GM12878 (cell line): ENCODE measurements at regions not wholly inside any gene's neighbourhood (a gene's known extent, or its start where the extent isn't known, plus 50 kb on each side); places are given as distances from the start of the nearest gene placed in this dataset.

Experiments
- ATAC-seq: fragments of 200-7000 bp; cut with Tn5 transposase; 3 replicates; pipeline ENCODE4 v1.9.1; 2020; ENCODE audit warnings: mild to moderate bottlenecking, moderate library complexity
- BruUV-seq: library from RNA; stranded (reverse); fragments of 400-500 nt; replicated peaks from 2 replicates; lab custom pipeline; 2021; lab: Mats Ljungman, UMichigan
- CTCF ChIA-PET: fragments of 300-600 bp; sonication (Branson Sonifier 250); formaldehyde crosslinking; extraction: SDS; loops from one replicate; lab custom pipeline; 2021; ENCODE audit warnings: inconsistent platforms; lab: Yijun Ruan, JAX
- POLR2A ChIA-PET: fragments of 350-600 bp; formaldehyde crosslinking; extraction: SDS; loops from one replicate; lab custom pipeline; 2021; ENCODE audit warnings: inconsistent platforms; lab: Charles Lee
- RAD21 ChIA-PET: fragments of 300-600 bp; sonication (Branson Sonifier 250); formaldehyde crosslinking; loops from one replicate; lab custom pipeline; 2023; ENCODE audit warnings: antibody characterized with exemption; ENCODE audit not compliant: unreplicated experiment; lab: Charles Lee
- SMC1A ChIA-PET: fragments of 300-600 bp; sonication (Branson Sonifier 250); formaldehyde crosslinking; loops from one replicate; lab custom pipeline; 2023; ENCODE audit not compliant: unreplicated experiment, uncharacterized antibody; lab: Charles Lee
- DNase-seq: peaks from one replicate; pipeline ENCODE4 v3.0.0-alpha.2; 2011; ENCODE audit warnings: low read depth, low spot score
- FAIRE-seq: peaks from 3 replicates; lab custom pipeline; 2011; peaks lifted over from hg19 to GRCh38; lab: Jason Lieb, UNC
- H2AFZ ChIP-seq: 2 replicates; pipeline ENCODE4 v1.6.0; 2011; ENCODE audit warnings: low read depth, low read length, control low read depth; ENCODE audit not compliant: control insufficient read depth
- H3K27ac ChIP-seq: 2 replicates; pipeline ENCODE4 v1.5.1; 2011; ENCODE audit warnings: control low read depth; ENCODE audit not compliant: control insufficient read depth, insufficient read depth
- H3K27me3 ChIP-seq, 2 experiments: replicated peaks in 1 of 2; 2 replicates each; pipeline versions ENCODE4 v1.6.0 to v1.6.1; 2011; ENCODE audit warnings: low read length in 1 of 2; ENCODE audit not compliant: control insufficient read depth in 2 of 2, insufficient read depth in 2 of 2
- H3K36me3 ChIP-seq, 2 experiments: 2 replicates each; pipeline ENCODE4 v1.5.1; 2011; ENCODE audit warnings: low read length in 1 of 2; ENCODE audit not compliant: control insufficient read depth in 2 of 2, insufficient read depth in 2 of 2
- H3K4me1 ChIP-seq: 2 replicates; pipeline ENCODE4 v1.6.1; 2011; ENCODE audit warnings: mild to moderate bottlenecking, low read length, moderate library complexity, mixed read lengths; ENCODE audit not compliant: control insufficient read depth, insufficient read depth
- H3K4me2 ChIP-seq: 2 replicates; pipeline ENCODE4 v1.6.0; 2011; ENCODE audit warnings: control low read depth; ENCODE audit not compliant: control insufficient read depth, insufficient read depth
- H3K4me3 ChIP-seq: fragments of 200-600 bp; sonication (generic); 2 replicates; pipeline ENCODE4 v1.5.1; 2016
- H3K79me2 ChIP-seq: 2 replicates; pipeline ENCODE4 v1.6.0; 2011; ENCODE audit warnings: low read length; ENCODE audit not compliant: control insufficient read depth, insufficient read depth
- H3K9ac ChIP-seq: 2 replicates; pipeline ENCODE4 v1.8.0; 2011; ENCODE audit warnings: low read length, control low read depth, mixed read lengths; ENCODE audit not compliant: control insufficient read depth, insufficient read depth
- H3K9me3 ChIP-seq: replicated peaks from 3 replicates; pipeline ENCODE4 v1.5.1; 2011; ENCODE audit warnings: mild to moderate bottlenecking, low read length; ENCODE audit not compliant: control insufficient read depth, insufficient read depth
- H4K20me1 ChIP-seq: 2 replicates; pipeline ENCODE4 v1.6.0; 2011; ENCODE audit not compliant: control insufficient read depth, insufficient read depth
- BACH1 ChIP-seq: fragments of 450-650 bp; IDR thresholded peaks from 2 replicates; pipeline ENCODE4 v1.6.1; 2017; ENCODE audit warnings: mild to moderate bottlenecking, borderline replicate concordance
- BRCA1 ChIP-seq: IDR thresholded peaks from 2 replicates; pipeline ENCODE4 v1.6.1; 2011; ENCODE audit warnings: low read depth, low read length, improper control_type of control experiment
- GATAD2B ChIP-seq: fragments of 450-650 bp; conservative IDR thresholded peaks from 2 replicates; pipeline ENCODE4 v1.6.1; 2017; ENCODE audit warnings: low read depth, mild to moderate bottlenecking, moderate library complexity
- JUND ChIP-seq: IDR thresholded peaks from 2 replicates; pipeline ENCODE4 v1.6.1; 2012; ENCODE audit warnings: low read depth, mild to moderate bottlenecking, low read length, improper control_type of control experiment, moderate library complexity
- KDM1A ChIP-seq: fragments of 200-600 bp; sonication (generic); IDR thresholded peaks from 2 replicates; pipeline ENCODE4 v1.6.1; 2016; ENCODE audit warnings: borderline replicate concordance
- MYB ChIP-seq: fragments of 150-350 bp; IDR thresholded peaks from 2 replicates; pipeline ENCODE4 v1.6.1; 2014; ENCODE audit warnings: mild to moderate bottlenecking, low read depth, low read length, borderline replicate concordance
- PML ChIP-seq: IDR thresholded peaks from 2 replicates; pipeline ENCODE4 v1.6.1; 2012; ENCODE audit warnings: low read length, inconsistent platforms
- POLR2AphosphoS5 ChIP-seq: IDR thresholded peaks from 2 replicates; pipeline ENCODE4 v1.6.1; 2011; ENCODE audit warnings: mild to moderate bottlenecking, low read length, inconsistent platforms
- SMC3 ChIP-seq: IDR thresholded peaks from 2 replicates; pipeline ENCODE4 v1.6.1; 2011; ENCODE audit warnings: low read length, improper control_type of control experiment, borderline replicate concordance
- SRF ChIP-seq, 2 experiments: IDR thresholded peaks; 2 replicates each; pipeline ENCODE4 v1.6.1; 2011; ENCODE audit warnings: low read depth in 2 of 2, low read length in 2 of 2, mild to moderate bottlenecking in 1 of 2, moderate library complexity in 1 of 2
- STAT1 ChIP-seq: fragments of 450-650 bp; conservative IDR thresholded peaks from 2 replicates; pipeline ENCODE4 v1.6.1; 2014; ENCODE audit warnings: antibody characterized with exemption, mild to moderate bottlenecking
- TCF7 ChIP-seq: IDR thresholded peaks from 2 replicates; pipeline ENCODE4 v1.6.1; 2014; ENCODE audit warnings: antibody characterized with exemption, borderline replicate concordance
- ZNF24 ChIP-seq: fragments of 450-650 bp; IDR thresholded peaks from 2 replicates; pipeline ENCODE4 v1.6.1; 2017; ENCODE audit warnings: antibody characterized with exemption, mild to moderate bottlenecking
- WGBS: methylation state at CpG from one replicate; pipeline ENCODE4 v1.1.6; 2016; ENCODE audit warnings: low lambda C conversion rate; ENCODE audit not compliant: insufficient replicate concordance, insufficient coverage; ENCODE audit errors: missing lambda C conversion rate; 5-methylcytosine and 5-hydroxymethylcytosine counted together
- in situ Hi-C: fragments of 300-500 bp; cut with MboI; formaldehyde crosslinking; loops from 9 replicates; pipeline ENCODE4 v1.14.3; 2018; ENCODE audit warnings: mixed read lengths
- intact Hi-C: fragments of 100-400 bp; cut with micrococcal nuclease; formaldehyde crosslinking; loops from one replicate; pipeline ENCODE4 v1.14.2; 2022; ENCODE audit not compliant: unreplicated experiment
- TF ChIP-seq, protein P1 (sequence below): fragments of 450-650 bp; IDR thresholded peaks from 2 replicates; pipeline ENCODE4 v1.6.1; 2017; ENCODE audit warnings: mild to moderate bottlenecking
- TF ChIP-seq, protein P2 (sequence below): fragments of 150-350 bp; IDR thresholded peaks from 2 replicates; pipeline ENCODE4 v1.6.1; 2014; ENCODE audit warnings: mild to moderate bottlenecking, low read depth, low read length
- TF ChIP-seq, protein P3 (sequence below): IDR thresholded peaks from 2 replicates; pipeline ENCODE4 v1.6.1; 2012; ENCODE audit warnings: low read depth, low read length, improper control_type of control experiment
- TF ChIP-seq, protein P4 (sequence below): fragments of 450-650 bp; conservative IDR thresholded peaks from 2 replicates; pipeline ENCODE4 v1.6.1; 2017; ENCODE audit warnings: mild to moderate bottlenecking, moderate library complexity

DNA sequence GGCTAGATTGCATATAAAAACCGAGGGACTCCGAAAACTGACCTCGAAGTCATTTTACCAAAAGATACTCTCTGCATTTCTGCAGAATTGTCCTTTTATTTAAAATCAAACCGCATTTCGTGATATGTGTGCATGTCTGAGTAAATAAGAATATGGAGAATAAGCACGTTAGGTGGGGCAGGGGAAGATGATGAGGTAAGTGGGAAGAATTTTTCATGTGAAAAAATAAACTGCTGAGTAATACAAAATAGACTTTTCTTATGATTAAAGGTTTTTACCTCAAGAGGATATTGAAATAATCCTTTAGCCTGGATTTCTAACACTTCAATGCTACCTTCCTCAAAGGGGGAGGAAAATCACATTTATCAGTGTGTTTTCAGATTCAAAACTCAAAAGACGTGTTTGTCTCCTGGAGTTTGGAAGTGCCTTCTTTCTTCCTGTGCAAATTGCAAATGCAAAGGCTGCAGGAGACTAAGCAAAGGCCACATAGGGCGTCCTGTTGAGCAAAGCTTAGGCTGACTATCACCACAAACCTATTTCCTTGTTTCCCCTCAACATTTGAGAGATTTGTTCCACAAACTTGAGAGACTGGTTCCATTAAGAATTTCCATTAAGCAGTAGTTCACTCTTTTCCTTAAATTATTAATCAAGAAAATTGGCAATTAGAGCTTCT lies 813.5 kb downstream of the MCTP2 start:
- Histone ChIP-seq H4K20me1 (no peaks in the 10 kb centered on the region), H2AFZ (no peak overlapping the region), H3K79me2 (no peaks in the 10 kb centered on the region), H3K9ac (no peak overlapping the region), H3K27ac (no peak overlapping the region), H3K4me2 (no peak overlapping the region), H3K4me3 (no peak overlapping the region), H3K9me3 (no peaks in the 10 kb centered on the region; the same call in 2 of the 3 replicates), H3K4me1 (no peaks in the 10 kb centered on the region), H3K36me3 (no peaks in the 10 kb centered on the region), H3K27me3 (no peaks in the 10 kb centered on the region)
- WGBS: 3% methylated on average over 8 of the region's 8 CpGs
- DNase-seq (no peak), ATAC-seq (no peak), FAIRE-seq (no peak)
- TF ChIP-seq, protein P1, sequence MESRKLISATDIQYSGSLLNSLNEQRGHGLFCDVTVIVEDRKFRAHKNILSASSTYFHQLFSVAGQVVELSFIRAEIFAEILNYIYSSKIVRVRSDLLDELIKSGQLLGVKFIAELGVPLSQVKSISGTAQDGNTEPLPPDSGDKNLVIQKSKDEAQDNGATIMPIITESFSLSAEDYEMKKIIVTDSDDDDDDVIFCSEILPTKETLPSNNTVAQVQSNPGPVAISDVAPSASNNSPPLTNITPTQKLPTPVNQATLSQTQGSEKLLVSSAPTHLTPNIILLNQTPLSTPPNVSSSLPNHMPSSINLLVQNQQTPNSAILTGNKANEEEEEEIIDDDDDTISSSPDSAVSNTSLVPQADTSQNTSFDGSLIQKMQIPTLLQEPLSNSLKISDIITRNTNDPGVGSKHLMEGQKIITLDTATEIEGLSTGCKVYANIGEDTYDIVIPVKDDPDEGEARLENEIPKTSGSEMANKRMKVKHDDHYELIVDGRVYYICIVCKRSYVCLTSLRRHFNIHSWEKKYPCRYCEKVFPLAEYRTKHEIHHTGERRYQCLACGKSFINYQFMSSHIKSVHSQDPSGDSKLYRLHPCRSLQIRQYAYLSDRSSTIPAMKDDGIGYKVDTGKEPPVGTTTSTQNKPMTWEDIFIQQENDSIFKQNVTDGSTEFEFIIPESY: no peak
- TF ChIP-seq, protein P2, sequence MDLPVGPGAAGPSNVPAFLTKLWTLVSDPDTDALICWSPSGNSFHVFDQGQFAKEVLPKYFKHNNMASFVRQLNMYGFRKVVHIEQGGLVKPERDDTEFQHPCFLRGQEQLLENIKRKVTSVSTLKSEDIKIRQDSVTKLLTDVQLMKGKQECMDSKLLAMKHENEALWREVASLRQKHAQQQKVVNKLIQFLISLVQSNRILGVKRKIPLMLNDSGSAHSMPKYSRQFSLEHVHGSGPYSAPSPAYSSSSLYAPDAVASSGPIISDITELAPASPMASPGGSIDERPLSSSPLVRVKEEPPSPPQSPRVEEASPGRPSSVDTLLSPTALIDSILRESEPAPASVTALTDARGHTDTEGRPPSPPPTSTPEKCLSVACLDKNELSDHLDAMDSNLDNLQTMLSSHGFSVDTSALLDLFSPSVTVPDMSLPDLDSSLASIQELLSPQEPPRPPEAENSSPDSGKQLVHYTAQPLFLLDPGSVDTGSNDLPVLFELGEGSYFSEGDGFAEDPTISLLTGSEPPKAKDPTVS: no peak
- TF ChIP-seq SRF (IDR thresholded peaks at IDR 0.05; ENCODE audit: low read depth in 2 of 2, low read length in 2 of 2) (no peak), GATAD2B (no peak), ZNF24 (no peak), MYB (no peak), KDM1A (no peak), POLR2AphosphoS5 (no peak), STAT1 (no peak), PML (no peak), JUND (no peak), BRCA1 (no peak), TCF7 (no peak), BACH1 (no peak), SMC3 (no peak)
- TF ChIP-seq, protein P3, sequence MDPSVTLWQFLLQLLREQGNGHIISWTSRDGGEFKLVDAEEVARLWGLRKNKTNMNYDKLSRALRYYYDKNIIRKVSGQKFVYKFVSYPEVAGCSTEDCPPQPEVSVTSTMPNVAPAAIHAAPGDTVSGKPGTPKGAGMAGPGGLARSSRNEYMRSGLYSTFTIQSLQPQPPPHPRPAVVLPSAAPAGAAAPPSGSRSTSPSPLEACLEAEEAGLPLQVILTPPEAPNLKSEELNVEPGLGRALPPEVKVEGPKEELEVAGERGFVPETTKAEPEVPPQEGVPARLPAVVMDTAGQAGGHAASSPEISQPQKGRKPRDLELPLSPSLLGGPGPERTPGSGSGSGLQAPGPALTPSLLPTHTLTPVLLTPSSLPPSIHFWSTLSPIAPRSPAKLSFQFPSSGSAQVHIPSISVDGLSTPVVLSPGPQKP: no peak
- TF ChIP-seq, protein P4, sequence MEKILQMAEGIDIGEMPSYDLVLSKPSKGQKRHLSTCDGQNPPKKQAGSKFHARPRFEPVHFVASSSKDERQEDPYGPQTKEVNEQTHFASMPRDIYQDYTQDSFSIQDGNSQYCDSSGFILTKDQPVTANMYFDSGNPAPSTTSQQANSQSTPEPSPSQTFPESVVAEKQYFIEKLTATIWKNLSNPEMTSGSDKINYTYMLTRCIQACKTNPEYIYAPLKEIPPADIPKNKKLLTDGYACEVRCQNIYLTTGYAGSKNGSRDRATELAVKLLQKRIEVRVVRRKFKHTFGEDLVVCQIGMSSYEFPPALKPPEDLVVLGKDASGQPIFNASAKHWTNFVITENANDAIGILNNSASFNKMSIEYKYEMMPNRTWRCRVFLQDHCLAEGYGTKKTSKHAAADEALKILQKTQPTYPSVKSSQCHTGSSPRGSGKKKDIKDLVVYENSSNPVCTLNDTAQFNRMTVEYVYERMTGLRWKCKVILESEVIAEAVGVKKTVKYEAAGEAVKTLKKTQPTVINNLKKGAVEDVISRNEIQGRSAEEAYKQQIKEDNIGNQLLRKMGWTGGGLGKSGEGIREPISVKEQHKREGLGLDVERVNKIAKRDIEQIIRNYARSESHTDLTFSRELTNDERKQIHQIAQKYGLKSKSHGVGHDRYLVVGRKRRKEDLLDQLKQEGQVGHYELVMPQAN: no peak
- intact Hi-C loops: no loop called here
- CTCF ChIA-PET: no interaction called here
- in situ Hi-C loops: no loop called here
- SMC1A ChIA-PET: no interaction called here
- BruUV-seq: no TSS peak
- RAD21 ChIA-PET: no interaction called here
- POLR2A ChIA-PET: no interaction called here
